ENCODE measurements at regions not wholly inside any gene's neighbourhood (a gene's known extent, or its start where the extent isn't known, plus 50 kb on each side); places are given as distances from the start of the nearest gene placed in this dataset.

DNA sequence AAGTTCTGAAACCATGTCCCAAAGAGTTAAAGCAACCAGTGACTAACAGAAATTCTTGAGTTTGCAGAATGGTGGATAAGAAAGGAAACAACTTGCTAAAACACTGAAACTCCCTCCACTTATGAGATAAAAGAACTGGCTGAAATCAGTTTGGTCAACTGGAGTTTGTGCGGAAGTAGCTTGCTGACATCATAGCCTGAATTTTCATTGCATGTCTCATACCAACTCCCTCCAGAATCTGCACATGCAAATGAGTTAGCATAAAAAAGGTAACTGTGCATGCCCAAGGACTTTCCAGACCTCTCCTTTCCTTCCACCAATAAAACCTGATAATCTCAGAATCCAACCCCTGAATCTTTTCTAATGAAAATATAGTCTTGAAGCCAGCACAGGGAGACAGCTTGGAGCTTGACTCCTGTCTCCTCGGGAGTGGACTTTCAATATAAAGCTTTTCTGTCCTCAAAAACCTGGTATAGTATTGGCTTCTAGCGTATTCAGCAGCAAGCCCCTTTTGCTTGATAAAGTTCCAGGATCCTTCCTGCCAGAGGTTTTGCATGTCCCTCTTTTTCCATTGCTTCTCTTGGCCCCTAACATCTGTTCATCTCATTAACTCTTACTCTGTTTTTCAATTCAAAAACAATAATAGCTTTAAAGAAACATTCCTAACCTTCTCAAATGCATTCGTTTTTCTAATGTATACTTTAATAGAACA lies 785.8 kb upstream of the ADGRL4 start:
- no peak for TF ChIP-seq CTCF (IDR thresholded peaks at IDR 0.05)
- H3K4me3 ChIP-seq: no peak overlapping the region
- no peak for ATAC-seq
- no peaks in the 10 kb centered on the region for H3K36me3 ChIP-seq
- no peaks in the 10 kb centered on the region for H3K4me1 ChIP-seq
- DNase-seq: no peak
- intact Hi-C loops (cut with DNase I): no loop called here
- no peak overlapping the region for H3K27ac ChIP-seq
- H3K9me3 ChIP-seq: no peaks in the 10 kb centered on the region
- H3K27me3 ChIP-seq: no peaks in the 10 kb centered on the region

DNA sequence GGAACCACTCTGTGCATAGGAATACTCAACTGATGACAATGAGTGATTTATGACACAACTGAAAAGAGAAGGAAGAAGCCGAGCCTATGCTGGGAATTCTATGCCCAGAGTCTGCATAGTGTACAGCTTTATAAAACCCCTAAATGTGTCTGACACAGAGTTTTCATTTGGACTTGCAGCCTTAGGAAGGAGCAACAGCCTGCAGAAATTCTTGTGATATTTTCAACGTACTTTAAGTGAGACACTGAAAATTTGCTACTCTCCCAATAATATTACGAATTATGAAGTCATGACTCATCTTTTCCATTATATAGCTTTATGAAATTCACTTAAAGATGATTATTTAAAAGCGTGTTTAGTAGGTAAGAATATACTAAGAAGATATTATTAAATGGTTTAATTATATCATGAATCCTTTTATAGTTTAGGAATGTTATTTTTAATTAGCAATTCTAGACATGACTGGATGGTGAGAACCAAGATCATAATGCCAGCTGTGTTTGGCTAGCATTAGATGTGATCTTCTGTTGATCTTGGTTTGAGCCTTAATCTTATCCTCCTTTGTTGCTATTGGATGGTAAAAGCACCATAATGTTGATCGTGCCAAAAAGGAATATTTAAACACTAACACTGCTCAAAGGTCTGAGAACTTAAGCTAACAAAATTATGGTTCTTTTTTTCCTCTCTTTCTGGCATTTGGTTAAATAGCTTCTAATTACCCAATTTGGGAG lies 785.1 kb upstream of the ADGRL4 start:
- Histone ChIP-seq H3K27me3 (no peaks in the 10 kb centered on the region), H3K4me3 (no peak overlapping the region), H3K4me1 (no peaks in the 10 kb centered on the region), H3K27ac (no peak overlapping the region), H3K36me3 (no peaks in the 10 kb centered on the region), H3K9me3 (no peaks in the 10 kb centered on the region)
- DNase-seq: no peak
- no peak for ATAC-seq
- intact Hi-C loops (cut with DNase I): no loop called here
- no peak for TF ChIP-seq CTCF (IDR thresholded peaks at IDR 0.05)

- DNase-seq (no peak), ATAC-seq (no peak)
- H3K36me3 ChIP-seq: no peaks in the 10 kb centered on the region
- H3K9me3 ChIP-seq: no peaks in the 10 kb centered on the region
- H3K4me3 ChIP-seq: no peak overlapping the region
- H3K27me3 ChIP-seq: no peaks in the 10 kb centered on the region
- H3K4me1 ChIP-seq: no peaks in the 10 kb centered on the region
- intact Hi-C loops (cut with DNase I): no loop called here
- no peak overlapping the region for H3K27ac ChIP-seq
- TF ChIP-seq CTCF (IDR thresholded peaks at IDR 0.05): no peak
Observed at GRCh38 chr1:79790950-79791349, 784.4 kb upstream of the ADGRL4 start.

GRCh38 chr1:79787631-79788030 lies 781.1 kb upstream of the ADGRL4 start:
- H3K27ac ChIP-seq: no peak overlapping the region
- ATAC-seq (no peak), DNase-seq (no peak)
- H3K9me3 ChIP-seq: no peaks in the 10 kb centered on the region
- no peaks in the 10 kb centered on the region for H3K4me1 ChIP-seq
- no peaks in the 10 kb centered on the region for H3K27me3 ChIP-seq
- no peak for TF ChIP-seq CTCF (IDR thresholded peaks at IDR 0.05)
- no peaks in the 10 kb centered on the region for H3K36me3 ChIP-seq
- no peak overlapping the region for H3K4me3 ChIP-seq
- intact Hi-C loops (cut with DNase I): no loop called here

- no peak for TF ChIP-seq CTCF (IDR thresholded peaks at IDR 0.05)
- intact Hi-C loops (cut with DNase I): no loop called here
- ATAC-seq (no peak), DNase-seq (no peak)
- H3K9me3 ChIP-seq: no peaks in the 10 kb centered on the region
- H3K36me3 ChIP-seq: no peaks in the 10 kb centered on the region
- no peak overlapping the region for H3K4me3 ChIP-seq
- H3K4me1 ChIP-seq: no peaks in the 10 kb centered on the region
- no peaks in the 10 kb centered on the region for H3K27me3 ChIP-seq
- H3K27ac ChIP-seq: no peak overlapping the region
Observed at GRCh38 chr1:79785964-79786363, 779.4 kb upstream of the ADGRL4 start.
